ENCODE measurements at regions not wholly inside any gene's neighbourhood (a gene's known extent, or its start where the extent isn't known, plus 50 kb on each side); places are given as distances from the start of the nearest gene placed in this dataset.

DNA sequence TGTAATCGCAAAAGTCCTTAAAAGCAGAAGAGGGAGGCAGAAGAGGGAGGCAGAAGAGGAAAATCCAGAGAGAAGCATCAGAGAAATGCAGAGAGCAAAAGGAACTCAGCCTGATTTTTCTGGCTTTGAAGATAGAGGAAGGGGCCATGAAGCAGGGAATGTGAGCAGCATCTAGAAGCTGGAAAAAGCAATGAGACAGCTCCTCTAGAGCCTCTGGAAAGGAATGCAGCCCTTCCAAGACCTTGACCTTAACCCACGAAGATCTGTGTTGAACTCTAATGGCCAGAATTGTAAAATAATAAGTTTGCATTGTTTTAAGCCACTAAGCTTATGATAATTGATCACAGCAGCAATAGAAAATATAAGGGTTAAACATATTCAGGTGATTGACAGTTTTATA is 159.6 kb downstream of the ATPSCKMT start:
- no TSS peak for BruUV-seq (replicated peaks)
- TF ChIP-seq CTCF (IDR thresholded peaks at IDR 0.05; ENCODE audit: unreplicated experiment), result no peak
- no peak for DNase-seq (ENCODE audit: unreplicated experiment)
- Mint-ChIP-seq H3K27ac (ENCODE audit: low read depth, unreplicated experiment) (no peak overlapping the region), H3K36me3 (ENCODE audit: insufficient read depth, unreplicated experiment) (no peaks in the 10 kb centered on the region), H3K27me3 (ENCODE audit: insufficient read depth, unreplicated experiment) (no peaks in the 10 kb centered on the region), H3K9me3 (ENCODE audit: unreplicated experiment) (peaks cover 10% of the 10 kb centered on the region), H3K4me1 (ENCODE audit: insufficient read depth, unreplicated experiment) (no peaks in the 10 kb centered on the region), H3K4me3 (ENCODE audit: unreplicated experiment) (no peak overlapping the region)
- ChIA-PET POLR2A (interaction anchor here (0.7 to 1.1 kb wide), 2 partner anchors 15 to 479 kb away, joined by 3 read pairs; no protein-coding TSS in a partner anchor), CTCF (interaction anchor here (0.7 kb wide), 1 partner anchor 22 kb away, joined by 3 read pairs; no protein-coding TSS in a partner anchor)
- intact Hi-C loops (cut with micrococcal nuclease), result no loop called here

GRCh38 chr5:10085185-10085584 is 164.5 kb downstream of the ATPSCKMT start:
- H3K27ac Mint-ChIP-seq (ENCODE audit: low read depth, unreplicated experiment), result no peak overlapping the region
- intact Hi-C loops (cut with micrococcal nuclease), result no loop called here
- ChIA-PET POLR2A (no interaction called here), CTCF (no interaction called here)
- H3K4me1 Mint-ChIP-seq (ENCODE audit: insufficient read depth, unreplicated experiment), result no peaks in the 10 kb centered on the region
- BruUV-seq (replicated peaks), result no TSS peak
- no peaks in the 10 kb centered on the region for H3K9me3 Mint-ChIP-seq (ENCODE audit: unreplicated experiment)
- H3K36me3 Mint-ChIP-seq (ENCODE audit: insufficient read depth, unreplicated experiment), result no peaks in the 10 kb centered on the region
- no peak for DNase-seq (ENCODE audit: unreplicated experiment)
- H3K4me3 Mint-ChIP-seq (ENCODE audit: unreplicated experiment), result no peak overlapping the region
- no peak for TF ChIP-seq CTCF (IDR thresholded peaks at IDR 0.05; ENCODE audit: unreplicated experiment)
- H3K27me3 Mint-ChIP-seq (ENCODE audit: insufficient read depth, unreplicated experiment), result no peaks in the 10 kb centered on the region

- ChIA-PET POLR2A (interaction anchor here (1.2 kb wide), 1 partner anchor 23 kb away, joined by 3 read pairs; no protein-coding TSS in a partner anchor), CTCF (interaction anchor here (1.2 kb wide), 1 partner anchor 10 kb away, joined by 3 read pairs; no protein-coding TSS in a partner anchor)
- Mint-ChIP-seq H3K4me1 (ENCODE audit: insufficient read depth, unreplicated experiment) (no peaks in the 10 kb centered on the region), H3K27me3 (ENCODE audit: insufficient read depth, unreplicated experiment) (peaks cover 13% of the 10 kb centered on the region), H3K9me3 (ENCODE audit: unreplicated experiment) (no peaks in the 10 kb centered on the region), H3K4me3 (ENCODE audit: unreplicated experiment) (no peak overlapping the region), H3K27ac (ENCODE audit: low read depth, unreplicated experiment) (no peak overlapping the region), H3K36me3 (ENCODE audit: insufficient read depth, unreplicated experiment) (no peaks in the 10 kb centered on the region)
- no peak for DNase-seq (ENCODE audit: unreplicated experiment)
- no peak for TF ChIP-seq CTCF (IDR thresholded peaks at IDR 0.05; ENCODE audit: unreplicated experiment)
- intact Hi-C loops (cut with micrococcal nuclease), result no loop called here
- no TSS peak for BruUV-seq (replicated peaks)
Observed at GRCh38 chr5:10081584-10081983, 168.1 kb downstream of the ATPSCKMT start.

DNA sequence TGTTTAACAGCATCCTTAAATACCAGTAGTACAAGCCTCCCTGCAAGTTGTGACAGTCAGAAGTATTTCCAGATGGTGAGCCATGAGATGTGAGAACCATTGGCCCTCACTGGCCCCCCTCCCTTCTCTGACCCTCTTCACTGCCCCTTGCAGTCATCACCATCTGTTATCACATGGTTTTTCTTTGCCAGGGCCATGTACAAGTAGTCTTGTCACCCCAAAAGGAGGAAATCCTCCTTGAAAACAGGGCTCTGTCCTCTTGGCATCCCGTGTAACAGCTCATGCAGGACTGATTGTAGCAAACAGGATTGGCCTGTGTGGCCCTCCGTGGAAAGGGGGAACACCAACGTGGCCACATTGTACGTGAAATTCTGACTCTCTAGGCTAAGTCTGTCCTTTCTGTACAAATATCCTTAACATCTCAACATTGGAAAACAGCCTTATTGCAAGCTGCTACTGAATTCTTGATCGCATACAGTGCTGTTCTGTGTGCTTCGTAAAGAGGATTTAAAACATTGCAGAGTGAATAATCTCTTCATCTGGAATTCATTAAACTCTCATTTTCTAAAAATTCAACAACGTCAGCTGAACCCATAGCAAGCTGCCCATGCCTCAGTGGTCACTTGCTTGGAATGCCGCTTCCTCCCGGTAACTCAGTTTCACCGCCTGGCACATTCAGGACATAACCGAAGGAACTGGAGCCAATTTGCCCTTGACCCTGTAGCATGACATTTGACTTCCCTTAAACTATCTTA is 171.7 kb downstream of the ATPSCKMT start:
- intact Hi-C loops (cut with micrococcal nuclease), result no loop called here
- CTCF ChIA-PET, result no interaction called here
- H3K27ac Mint-ChIP-seq (ENCODE audit: low read depth, unreplicated experiment), result no peak overlapping the region
- POLR2A ChIA-PET, result no interaction called here
- DNase-seq (ENCODE audit: unreplicated experiment), result no peak
- no peak for TF ChIP-seq CTCF (IDR thresholded peaks at IDR 0.05; ENCODE audit: unreplicated experiment)
- no peaks in the 10 kb centered on the region for H3K4me1 Mint-ChIP-seq (ENCODE audit: insufficient read depth, unreplicated experiment)
- no peak overlapping the region for H3K4me3 Mint-ChIP-seq (ENCODE audit: unreplicated experiment)
- no TSS peak for BruUV-seq (replicated peaks)
- H3K36me3 Mint-ChIP-seq (ENCODE audit: insufficient read depth, unreplicated experiment), result no peaks in the 10 kb centered on the region
- no peaks in the 10 kb centered on the region for H3K9me3 Mint-ChIP-seq (ENCODE audit: unreplicated experiment)
- H3K27me3 Mint-ChIP-seq (ENCODE audit: insufficient read depth, unreplicated experiment), result peaks cover 23% of the 10 kb centered on the region

All from MCF 10A (cell line).